Hepatocyte (in vitro differentiated cells): ENCODE measurements at regions not wholly inside any gene's neighbourhood (a gene's known extent, or its start where the extent isn't known, plus 50 kb on each side); places are given as distances from the start of the nearest gene placed in this dataset.

ENCODE experiments used
- CTCF ChIP-seq: fragments of 200-600 bp; sonication (generic); IDR thresholded peaks from 2 replicates; pipeline ENCODE4 v1.5.1; 2016; ENCODE audit warnings: antibody characterized with exemption, mild to moderate bottlenecking; ENCODE audit not compliant: poor library complexity
- EZH2phosphoT487 ChIP-seq: fragments of 200-600 bp; sonication (generic); IDR thresholded peaks from one replicate; pipeline ENCODE4 v1.6.1; 2018; ENCODE audit warnings: antibody characterized with exemption, mild to moderate bottlenecking, low read depth, moderate library complexity; ENCODE audit not compliant: unreplicated experiment, severe bottlenecking

- TF ChIP-seq CTCF = no peak
- TF ChIP-seq EZH2phosphoT487 = no peak
Measured at GRCh38 chr11:21675049-21675616, 517.8 kb upstream of the ANO5 start.
